ENCODE measurements at regions not wholly inside any gene's neighbourhood (a gene's known extent, or its start where the extent isn't known, plus 50 kb on each side); places are given as distances from the start of the nearest gene placed in this dataset.

DNA sequence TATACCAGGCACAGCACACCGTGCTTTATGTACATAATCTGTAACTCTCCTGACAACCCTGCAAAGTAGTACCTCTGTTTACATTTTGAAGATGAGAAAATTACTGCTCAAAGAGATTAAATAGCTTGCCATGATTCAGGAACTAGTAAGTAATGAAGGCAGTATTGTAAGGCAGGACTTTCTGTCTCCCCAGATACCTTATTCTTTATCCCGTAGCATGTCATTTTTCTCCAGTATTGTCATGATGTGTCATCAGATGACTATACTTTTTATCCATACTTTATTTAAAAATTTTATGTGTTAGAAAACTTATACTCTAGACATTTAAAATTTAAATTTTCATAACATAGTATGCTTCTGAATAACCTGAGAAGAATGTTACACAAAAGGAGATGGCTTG lies 188.3 kb upstream of the NUDT6 start:
- no peak overlapping the region for H2AFZ ChIP-seq (ENCODE audit: control insufficient read depth, low read depth, low read length)
- ChIA-PET SMC1A (ENCODE audit: uncharacterized antibody, unreplicated experiment) (no interaction called here), CTCF (interaction anchor here (0.5 to 1.9 kb wide), 2 partner anchors 10 to 301 kb away, joined by 4 to 6 read pairs; no protein-coding TSS in a partner anchor), RAD21 (ENCODE audit: unreplicated experiment) (no interaction called here), POLR2A (no interaction called here)
- H3K9ac ChIP-seq (ENCODE audit: control insufficient read depth, insufficient read depth, low read length), result no peak overlapping the region
- in situ Hi-C loops (cut with MboI), result loop anchor here (25.0 kb wide), 1 partner anchor 1002 kb away; no protein-coding TSS in a partner anchor
- H3K9me3 ChIP-seq (replicated peaks; ENCODE audit: control insufficient read depth, insufficient read depth, low read length), result peaks cover 11% of the 10 kb centered on the region; the same call in 2 of the 3 replicates
- intact Hi-C loops (cut with micrococcal nuclease; ENCODE audit: unreplicated experiment), result no loop called here
- no peak overlapping the region for H3K4me2 ChIP-seq (ENCODE audit: control insufficient read depth, insufficient read depth)
- H3K36me3 ChIP-seq (ENCODE audit: control insufficient read depth in 2 of 2, insufficient read depth in 2 of 2, low read length in 1 of 2), result no peaks in the 10 kb centered on the region; a peak in 1 of 4 replicates
- no peak overlapping the region for H3K27ac ChIP-seq (ENCODE audit: control insufficient read depth, insufficient read depth)
- FAIRE-seq (no peak), ATAC-seq (no peak), DNase-seq (ENCODE audit: low read depth, low spot score) (no peak)
- H3K27me3 ChIP-seq (replicated peaks in 1 of 2; ENCODE audit: control insufficient read depth in 2 of 2, insufficient read depth in 2 of 2, low read length in 1 of 2), result no peaks in the 10 kb centered on the region
- H3K79me2 ChIP-seq (ENCODE audit: control insufficient read depth, insufficient read depth, low read length), result no peaks in the 10 kb centered on the region
- no peak for TF ChIP-seq CHD1 (IDR thresholded peaks at IDR 0.05; ENCODE audit: low read depth, low read length)
- TF ChIP-seq BCL11A (IDR thresholded peaks at IDR 0.05; ENCODE audit: low read depth, low read length), result no peak
- TF ChIP-seq SREBF1 (IDR thresholded peaks at IDR 0.05; ENCODE audit: low read length), result no peak
- 100% methylated on average over 2 of the region's 2 CpGs for WGBS (ENCODE audit: insufficient coverage, insufficient replicate concordance, low lambda C conversion rate, missing lambda C conversion rate)
- H3K4me3 ChIP-seq, result no peak overlapping the region
- no peaks in the 10 kb centered on the region for H3K4me1 ChIP-seq (ENCODE audit: control insufficient read depth, insufficient read depth, low read length)
- no TSS peak for BruUV-seq (replicated peaks)
- no peaks in the 10 kb centered on the region for H4K20me1 ChIP-seq (ENCODE audit: control insufficient read depth, insufficient read depth)

GRCh38 chr4:123113155-123113554 lies 190.8 kb upstream of the NUDT6 start:
- ChIA-PET SMC1A (ENCODE audit: uncharacterized antibody, unreplicated experiment) (interaction anchor here (1.3 to 1.6 kb wide), 2 partner anchors 11 to 12 kb away, joined by 3 to 4 read pairs; no protein-coding TSS in a partner anchor), CTCF (interaction anchor here (0.7 kb wide), 1 partner anchor 12 kb away, joined by 4 read pairs; no protein-coding TSS in a partner anchor), POLR2A (no interaction called here), RAD21 (ENCODE audit: unreplicated experiment) (no interaction called here)
- no peaks in the 10 kb centered on the region for H3K4me1 ChIP-seq (ENCODE audit: control insufficient read depth, insufficient read depth, low read length)
- intact Hi-C loops (cut with micrococcal nuclease; ENCODE audit: unreplicated experiment), result no loop called here
- no peak overlapping the region for H3K4me3 ChIP-seq
- no peaks in the 10 kb centered on the region for H4K20me1 ChIP-seq (ENCODE audit: control insufficient read depth, insufficient read depth)
- DNase-seq (ENCODE audit: low read depth, low spot score) (no peak), FAIRE-seq (no peak), ATAC-seq (no peak)
- H3K9ac ChIP-seq (ENCODE audit: control insufficient read depth, insufficient read depth, low read length), result no peak overlapping the region
- peaks cover 11% of the 10 kb centered on the region; the same call in 2 of the 3 replicates for H3K9me3 ChIP-seq (replicated peaks; ENCODE audit: control insufficient read depth, insufficient read depth, low read length)
- in situ Hi-C loops (cut with MboI), result loop anchor here (25.0 kb wide), 1 partner anchor 999 kb away; no protein-coding TSS in a partner anchor
- BruUV-seq (replicated peaks), result no TSS peak
- no peak overlapping the region for H3K4me2 ChIP-seq (ENCODE audit: control insufficient read depth, insufficient read depth)
- 96% methylated on average over 3 of the region's 3 CpGs for WGBS (ENCODE audit: insufficient coverage, insufficient replicate concordance, low lambda C conversion rate, missing lambda C conversion rate)
- no peaks in the 10 kb centered on the region for H3K27me3 ChIP-seq (replicated peaks in 1 of 2; ENCODE audit: control insufficient read depth in 2 of 2, insufficient read depth in 2 of 2, low read length in 1 of 2)
- no peak overlapping the region for H3K27ac ChIP-seq (ENCODE audit: control insufficient read depth, insufficient read depth)
- H2AFZ ChIP-seq (ENCODE audit: control insufficient read depth, low read depth, low read length), result no peak overlapping the region
- TF ChIP-seq KLF5 (IDR thresholded peaks at IDR 0.05; ENCODE audit: partially characterized antibody) (no peak), WRNIP1 (IDR thresholded peaks at IDR 0.05; ENCODE audit: borderline replicate concordance, low read depth, low read length) (no peak), RUNX3 (IDR thresholded peaks at IDR 0.05; ENCODE audit: low read length) (no peak), HDGF (IDR thresholded peaks at IDR 0.05) (no peak), HCFC1 (IDR thresholded peaks at IDR 0.05; ENCODE audit: low read length) (no peak), YY1 (IDR thresholded peaks at IDR 0.05; ENCODE audit: low read depth, low read length) (no peak), TCF12 (IDR thresholded peaks at IDR 0.05; ENCODE audit: low read depth, low read length) (no peak), ELK1 (IDR thresholded peaks at IDR 0.05; ENCODE audit: low read depth, low read length) (no peak)
- TF ChIP-seq, protein P1, sequence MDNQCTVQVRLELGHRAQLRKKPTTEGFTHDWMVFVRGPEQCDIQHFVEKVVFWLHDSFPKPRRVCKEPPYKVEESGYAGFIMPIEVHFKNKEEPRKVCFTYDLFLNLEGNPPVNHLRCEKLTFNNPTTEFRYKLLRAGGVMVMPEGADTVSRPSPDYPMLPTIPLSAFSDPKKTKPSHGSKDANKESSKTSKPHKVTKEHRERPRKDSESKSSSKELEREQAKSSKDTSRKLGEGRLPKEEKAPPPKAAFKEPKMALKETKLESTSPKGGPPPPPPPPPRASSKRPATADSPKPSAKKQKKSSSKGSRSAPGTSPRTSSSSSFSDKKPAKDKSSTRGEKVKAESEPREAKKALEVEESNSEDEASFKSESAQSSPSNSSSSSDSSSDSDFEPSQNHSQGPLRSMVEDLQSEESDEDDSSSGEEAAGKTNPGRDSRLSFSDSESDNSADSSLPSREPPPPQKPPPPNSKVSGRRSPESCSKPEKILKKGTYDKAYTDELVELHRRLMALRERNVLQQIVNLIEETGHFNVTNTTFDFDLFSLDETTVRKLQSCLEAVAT (IDR thresholded peaks at IDR 0.05), result no peak
- TF ChIP-seq, protein P2, sequence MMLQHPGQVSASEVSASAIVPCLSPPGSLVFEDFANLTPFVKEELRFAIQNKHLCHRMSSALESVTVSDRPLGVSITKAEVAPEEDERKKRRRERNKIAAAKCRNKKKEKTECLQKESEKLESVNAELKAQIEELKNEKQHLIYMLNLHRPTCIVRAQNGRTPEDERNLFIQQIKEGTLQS (IDR thresholded peaks at IDR 0.05; ENCODE audit: borderline replicate concordance, extremely low read depth, low read depth, low read length), result no peak
- no peaks in the 10 kb centered on the region; a peak in 1 of 4 replicates for H3K36me3 ChIP-seq (ENCODE audit: control insufficient read depth in 2 of 2, insufficient read depth in 2 of 2, low read length in 1 of 2)
- H3K79me2 ChIP-seq (ENCODE audit: control insufficient read depth, insufficient read depth, low read length), result no peaks in the 10 kb centered on the region
